Stimulated activated CD4-positive, alpha-beta T cell treated with anti-CD3 and anti-CD28 coated beads, Interleukin-4, amount 100 ng/mL, for 4 hours (primary cell): ENCODE measurements at regions not wholly inside any gene's neighbourhood (a gene's known extent, or its start where the extent isn't known, plus 50 kb on each side); places are given as distances from the start of the nearest gene placed in this dataset.

Source experiments
- DNase-seq, 2 experiments: peaks; one replicate each; pipeline ENCODE4 v3.0.0-alpha.2; 2020

DNA sequence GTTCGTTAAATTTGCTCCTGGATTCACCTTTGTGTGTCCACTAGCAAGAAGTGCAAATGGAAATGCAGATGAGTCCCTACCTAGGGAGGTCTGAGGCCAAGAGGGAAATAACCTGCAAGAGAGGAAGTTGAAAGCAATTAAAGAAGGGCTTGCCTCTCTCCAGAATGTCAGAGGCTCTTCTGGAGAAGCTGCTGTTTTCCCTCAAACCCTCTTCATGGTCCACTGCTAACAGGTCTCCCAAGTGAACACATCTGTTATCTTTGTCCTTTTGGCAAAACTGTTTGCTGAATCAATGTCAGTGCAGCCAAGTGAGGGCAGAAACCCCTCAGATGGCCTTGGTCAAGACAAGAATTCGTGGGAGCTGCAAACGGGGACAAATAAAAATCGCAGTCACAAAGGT is 177.3 kb upstream of the PLXNA2 start:
- no peak for DNase-seq

DNA sequence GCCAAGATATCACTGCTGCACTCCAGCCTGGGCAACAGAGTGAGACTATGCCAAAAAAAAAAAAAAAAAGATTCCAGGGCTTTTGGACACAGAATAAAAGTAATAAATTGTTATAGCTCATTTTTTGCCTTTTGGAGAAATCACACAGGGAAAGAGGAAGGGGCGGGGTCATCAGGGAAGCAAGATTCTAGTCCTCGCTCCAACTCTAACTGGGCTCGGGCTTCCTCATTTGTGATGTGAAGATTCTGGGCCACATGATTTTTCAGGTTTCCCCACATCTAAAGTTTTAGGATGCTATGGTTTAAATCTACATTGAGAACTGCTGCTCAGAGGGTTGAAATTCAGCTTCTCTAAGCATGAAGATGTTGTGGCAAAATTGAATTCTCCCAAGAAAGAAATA is 179.3 kb upstream of the PLXNA2 start:
- no peak for DNase-seq

DNA sequence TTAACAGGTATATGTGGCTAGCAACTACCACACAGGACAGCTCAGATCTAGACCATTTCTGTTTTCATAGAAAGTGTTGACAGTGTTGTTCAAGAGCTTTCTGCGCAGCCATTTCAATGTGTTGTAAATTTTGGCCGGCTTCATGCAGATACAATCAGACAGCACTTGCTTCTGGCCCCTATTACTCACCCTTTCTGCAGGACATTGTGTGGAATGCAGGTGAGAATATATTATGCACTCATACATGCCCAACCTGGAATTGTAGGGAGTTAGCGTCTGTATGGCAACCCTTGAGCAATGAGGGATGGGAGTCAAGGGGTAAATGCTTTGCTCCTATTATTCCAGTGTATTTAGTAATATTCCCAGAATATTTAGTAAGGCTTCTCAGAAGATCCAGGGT is 180.9 kb upstream of the PLXNA2 start:
- DNase-seq, result no peak

DNA sequence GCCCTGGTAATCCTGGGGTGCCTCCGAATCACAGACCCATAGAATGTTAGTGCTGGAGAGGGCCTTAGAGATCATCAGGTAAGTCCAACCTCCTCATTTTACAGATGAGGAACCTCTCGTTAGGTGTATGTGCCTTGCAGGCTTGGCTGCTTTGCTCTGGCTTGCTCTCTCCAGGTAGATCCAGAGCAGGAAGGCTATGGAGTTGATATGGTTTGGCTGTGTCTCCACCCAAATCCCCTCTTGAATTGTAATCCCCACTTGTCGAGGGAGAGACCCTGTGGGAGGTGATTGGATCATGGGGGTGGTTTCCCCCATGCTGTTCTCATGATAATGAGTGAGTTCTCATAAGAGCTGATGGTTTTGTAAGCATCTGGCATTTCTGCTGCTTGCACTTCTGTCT is 186.0 kb upstream of the PLXNA2 start:
- DNase-seq, result no peak

DNA sequence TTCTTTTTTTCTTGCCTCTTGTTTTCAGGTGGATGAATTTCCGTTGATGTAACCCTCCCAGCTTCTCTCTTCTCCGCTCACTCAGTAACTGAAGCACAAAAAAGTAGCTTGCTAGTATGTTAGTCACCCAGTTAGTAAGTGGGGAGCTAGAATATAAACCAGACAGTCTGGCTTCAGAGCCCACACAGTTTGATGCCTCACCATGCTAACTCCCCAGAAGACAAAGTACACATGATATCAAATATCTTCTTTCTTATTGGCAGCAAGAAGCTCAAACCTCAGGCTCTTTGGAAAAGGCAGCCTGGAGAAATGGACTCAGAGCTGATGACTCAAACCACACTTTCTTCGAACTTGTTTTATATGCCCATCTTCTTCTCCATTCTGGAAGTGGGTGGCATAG is 187.5 kb upstream of the PLXNA2 start:
- no peak for DNase-seq

DNA sequence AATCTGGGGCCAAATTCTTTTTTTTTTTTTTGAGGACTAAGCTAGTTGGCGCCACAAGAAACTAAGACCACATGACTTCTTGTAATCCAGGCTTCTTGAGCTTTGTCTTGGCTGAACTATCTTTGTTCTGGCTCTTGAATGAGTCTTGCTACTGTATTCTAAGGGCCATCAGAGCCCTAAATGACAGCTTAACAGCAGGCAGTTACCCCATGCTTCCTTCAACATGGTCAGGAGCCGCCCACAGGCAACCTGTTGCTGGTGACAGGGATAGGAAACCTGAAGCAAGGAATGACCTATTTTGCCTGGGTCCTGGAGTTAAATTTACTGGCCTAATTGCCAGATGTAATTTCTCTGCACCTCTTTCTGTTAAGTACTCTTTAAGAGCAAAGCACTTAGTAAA is 188.2 kb upstream of the PLXNA2 start:
- DNase-seq, result no peak

DNA sequence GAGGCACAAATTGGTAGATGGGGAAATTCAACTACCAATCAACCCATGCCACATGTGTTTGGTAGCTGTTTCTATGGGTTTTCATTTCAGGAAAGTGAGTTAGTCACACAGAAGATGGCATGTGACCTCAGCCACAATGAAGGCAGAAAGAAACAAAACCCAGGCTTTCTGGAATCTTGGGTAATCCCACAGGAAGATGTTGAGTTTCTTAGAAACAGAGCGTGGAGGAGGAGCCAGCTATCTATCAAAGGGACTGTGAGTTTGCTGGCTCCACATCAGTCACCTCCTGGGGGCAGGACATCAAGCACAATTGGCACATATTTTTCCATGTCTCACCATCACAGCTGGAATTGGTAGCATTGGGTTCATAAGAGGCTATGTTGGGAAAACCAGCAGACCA is 188.9 kb upstream of the PLXNA2 start:
- DNase-seq, result no peak

DNA sequence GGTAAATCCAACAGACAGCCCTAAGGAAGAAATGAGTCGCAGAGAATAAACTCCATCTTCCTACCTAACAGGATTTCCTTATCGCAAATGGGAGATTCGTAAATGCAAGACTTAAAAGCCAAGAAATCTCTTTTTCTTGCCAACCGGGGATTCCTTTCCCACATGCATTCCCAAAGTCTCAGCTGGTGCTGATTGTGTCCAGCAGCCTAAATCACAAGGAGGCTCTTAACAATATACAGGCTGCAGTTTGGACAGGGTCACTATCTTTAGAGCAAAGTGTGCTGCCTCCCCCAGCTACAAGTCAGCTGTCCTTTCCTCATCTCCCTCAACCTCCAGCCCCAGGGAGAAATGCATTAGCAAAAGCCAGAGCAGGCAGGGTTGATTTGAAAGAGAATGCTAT is 189.8 kb upstream of the PLXNA2 start:
- DNase-seq, result no peak

DNA sequence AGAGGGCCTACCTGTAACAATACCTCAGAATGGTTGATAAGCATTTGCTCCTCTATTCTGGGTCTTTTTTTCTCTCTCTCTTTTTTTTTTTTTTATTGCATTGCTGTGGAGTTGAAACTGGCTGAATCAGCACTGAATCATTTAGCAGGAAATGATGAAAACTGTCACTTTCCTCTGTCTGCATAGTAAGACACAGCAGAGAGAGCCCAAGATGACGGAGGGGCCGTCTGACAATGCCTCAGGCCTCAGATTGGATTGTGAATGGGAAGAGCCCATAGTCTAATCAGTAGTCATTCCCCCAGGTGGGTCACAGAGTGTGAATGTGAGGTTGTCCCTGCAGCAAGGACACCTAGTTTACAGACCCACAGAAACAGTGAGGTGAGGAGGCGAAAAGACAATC is 193.2 kb upstream of the PLXNA2 start:
- DNase-seq, result no peak

DNA sequence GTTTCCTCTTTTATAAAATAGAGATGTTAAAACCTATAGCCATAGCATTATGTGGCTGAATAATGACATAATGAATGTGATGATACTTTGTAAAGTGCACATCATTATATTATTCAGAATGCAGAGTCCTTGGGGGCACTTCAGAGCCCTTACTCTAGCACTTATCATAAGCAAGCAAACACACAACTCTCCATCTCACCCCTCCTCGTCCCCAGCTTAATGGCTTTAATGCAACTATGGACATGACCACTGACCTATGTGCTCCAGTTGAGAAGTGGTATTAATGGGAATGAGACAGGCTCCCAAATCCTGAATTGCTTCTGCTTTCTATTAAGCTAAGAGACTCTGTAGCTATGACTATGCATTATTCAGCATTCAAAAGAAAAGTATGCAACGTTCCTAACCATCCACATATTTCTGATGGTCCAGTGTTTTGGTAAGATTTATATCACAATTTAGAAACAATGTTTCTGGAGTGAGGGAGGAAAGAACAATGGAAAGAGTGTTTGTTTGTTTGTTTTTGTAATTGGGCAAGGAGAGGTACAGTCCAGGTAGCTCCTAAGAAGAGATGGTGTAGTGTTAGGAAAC is 194.0 kb upstream of the PLXNA2 start:
- no peak for DNase-seq

DNA sequence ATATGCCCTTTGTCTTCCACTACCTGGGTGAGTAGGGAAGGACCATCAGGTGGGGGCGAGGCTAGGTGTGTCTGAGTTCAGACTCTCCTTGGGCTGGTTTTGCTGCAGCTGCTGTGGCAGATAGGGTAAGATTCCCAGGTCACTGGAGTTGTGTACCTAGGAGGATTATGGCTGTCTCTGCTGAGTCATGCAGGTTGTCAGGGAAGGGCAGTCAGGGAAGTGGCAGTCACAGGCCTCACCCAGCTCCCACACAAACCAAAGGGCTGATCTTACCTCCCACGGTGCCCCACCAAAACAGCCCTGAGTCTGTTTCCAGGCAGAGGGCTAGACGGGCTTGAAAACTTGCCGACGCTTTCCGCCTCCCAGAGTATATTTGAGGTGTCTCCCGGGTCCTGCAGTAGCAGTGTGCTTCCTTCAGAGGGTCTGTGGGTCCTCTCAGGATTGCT is 201.6 kb upstream of the PLXNA2 start:
- DNase-seq, result no peak

DNA sequence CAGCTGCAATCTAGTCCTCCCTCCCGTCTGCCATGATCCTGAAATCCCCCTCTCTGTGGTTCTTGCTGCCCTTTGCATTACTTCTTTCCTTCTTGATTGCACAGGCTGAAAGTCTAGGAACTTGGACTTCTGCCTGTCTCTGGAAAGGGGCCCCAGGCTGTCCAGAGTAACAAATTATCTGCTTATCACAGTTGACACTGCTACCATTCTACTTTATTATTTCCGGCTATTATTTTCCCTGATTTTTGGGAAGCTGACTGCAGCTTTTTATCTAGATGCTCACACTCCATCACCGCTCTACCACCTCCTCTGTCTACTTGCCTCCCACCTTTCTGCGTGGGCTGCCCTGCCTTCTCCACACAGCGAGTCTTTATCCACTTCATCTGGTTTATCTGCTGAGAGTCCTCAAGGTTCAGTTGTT is 202.1 kb upstream of the PLXNA2 start:
- DNase-seq, result no peak

DNA sequence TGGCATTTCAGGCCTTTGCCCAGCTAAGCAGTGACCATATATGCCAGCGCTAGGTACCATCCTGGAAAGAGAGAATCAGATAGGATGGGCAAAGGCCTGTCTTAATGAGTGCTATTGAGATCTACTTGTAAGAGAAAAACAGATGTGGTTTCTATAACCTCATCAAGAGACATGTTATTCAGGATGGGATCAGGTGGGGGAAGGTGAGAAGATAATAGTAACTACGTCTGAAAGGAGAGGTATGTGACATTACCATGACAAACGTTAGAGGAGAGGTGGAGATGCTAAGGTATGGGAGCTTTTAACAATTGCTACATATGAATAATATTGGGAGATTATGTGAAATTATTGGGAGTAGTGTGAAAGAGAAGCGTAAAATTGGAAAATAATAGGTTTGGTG is 204.2 kb upstream of the PLXNA2 start:
- DNase-seq, result no peak

DNA sequence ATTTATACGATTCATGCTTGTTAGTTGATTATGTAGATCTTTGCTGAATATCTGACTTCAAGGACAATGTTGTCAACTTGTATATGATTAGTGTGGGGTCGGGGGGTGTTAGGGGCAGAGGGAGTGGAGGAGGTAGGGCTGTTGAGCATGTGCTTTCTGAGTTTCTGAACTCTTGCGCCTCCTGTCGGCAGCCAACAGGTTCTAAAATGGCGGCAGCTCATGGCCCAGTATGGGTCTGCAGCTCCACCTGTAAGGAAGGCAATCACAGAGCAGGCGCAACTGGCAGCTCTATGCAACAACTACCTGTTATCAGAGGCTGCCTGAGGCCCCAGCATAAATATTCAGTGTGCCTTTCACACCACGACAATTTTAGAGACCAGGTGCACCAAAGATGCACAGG is 205.8 kb upstream of the PLXNA2 start:
- DNase-seq, result no peak

DNA sequence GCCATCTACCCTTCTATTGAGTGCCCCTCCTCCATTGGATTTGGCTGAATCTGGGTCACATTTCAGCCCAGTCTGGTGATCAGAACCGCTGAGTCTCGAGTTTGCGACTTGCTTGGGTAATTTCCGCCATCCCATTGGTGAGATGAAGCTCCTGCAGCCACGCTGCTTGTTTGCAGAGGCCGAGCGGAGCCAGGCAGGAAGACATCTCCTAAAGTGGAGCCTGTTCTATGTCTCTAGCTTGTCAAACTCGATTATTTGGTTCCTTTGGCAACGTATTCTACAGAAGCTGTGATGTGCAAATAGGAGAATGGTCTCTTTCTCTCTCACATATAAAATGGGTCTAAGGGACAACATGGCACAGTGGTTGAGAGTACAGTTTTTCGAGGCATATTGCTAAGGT is 206.8 kb upstream of the PLXNA2 start:
- no peak for DNase-seq

DNA sequence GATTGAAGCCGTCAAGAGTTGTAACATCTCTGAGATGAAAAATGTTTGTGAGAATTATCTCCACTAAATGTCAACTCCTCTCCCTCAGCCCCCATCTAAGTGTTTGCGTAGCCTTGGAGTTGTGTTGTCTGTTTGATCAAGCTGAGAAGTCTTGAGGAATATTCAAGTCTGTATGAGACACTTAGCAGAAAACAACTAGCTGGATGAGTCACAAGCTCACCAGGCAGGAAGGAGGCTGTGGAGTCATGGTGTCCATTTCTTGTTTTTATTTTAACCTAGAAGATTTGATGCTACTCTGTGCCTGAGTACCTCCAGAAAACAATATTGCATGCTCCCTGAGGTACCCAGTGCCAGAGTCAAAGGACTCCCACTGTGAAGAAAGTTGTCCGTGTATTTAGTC is 211.6 kb upstream of the PLXNA2 start:
- DNase-seq, result no peak

DNA sequence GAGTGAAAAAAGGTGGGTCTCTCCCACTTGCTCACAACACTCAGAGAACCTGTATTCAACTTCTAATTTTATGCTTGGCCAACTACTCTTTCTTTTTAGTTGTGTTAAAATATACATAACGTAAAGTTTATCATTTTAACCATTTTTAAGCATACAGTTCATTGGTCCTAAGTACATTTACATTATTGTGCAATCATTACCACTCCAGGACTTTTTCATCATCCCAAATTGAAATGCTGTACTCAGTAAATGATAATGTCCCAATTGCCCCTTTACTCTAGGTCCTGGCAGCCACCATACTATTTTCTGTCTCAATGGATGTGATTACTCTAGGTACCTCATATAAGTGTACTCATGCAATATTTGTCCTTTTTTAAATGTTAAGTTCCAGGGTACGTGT is 212.3 kb upstream of the PLXNA2 start:
- DNase-seq, result no peak

DNA sequence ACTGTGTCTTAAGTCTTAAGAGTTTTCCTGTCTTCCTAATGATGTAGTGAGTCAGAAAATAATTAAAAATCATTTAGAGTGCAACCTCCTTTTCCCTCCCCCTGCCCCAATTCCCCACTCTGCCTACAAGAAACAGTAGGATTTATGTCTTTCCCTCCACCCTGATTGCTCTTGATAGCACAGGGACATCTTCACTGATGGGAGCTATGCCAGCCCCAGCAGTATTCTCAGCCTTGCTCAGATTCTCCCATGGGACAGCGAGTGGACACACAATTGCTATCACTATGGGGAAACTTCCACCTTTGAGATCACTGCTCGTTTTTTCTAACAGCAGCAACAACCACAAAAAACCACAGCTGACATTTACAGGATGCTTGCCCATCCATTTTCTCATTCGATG is 216.6 kb upstream of the PLXNA2 start:
- no peak for DNase-seq

DNA sequence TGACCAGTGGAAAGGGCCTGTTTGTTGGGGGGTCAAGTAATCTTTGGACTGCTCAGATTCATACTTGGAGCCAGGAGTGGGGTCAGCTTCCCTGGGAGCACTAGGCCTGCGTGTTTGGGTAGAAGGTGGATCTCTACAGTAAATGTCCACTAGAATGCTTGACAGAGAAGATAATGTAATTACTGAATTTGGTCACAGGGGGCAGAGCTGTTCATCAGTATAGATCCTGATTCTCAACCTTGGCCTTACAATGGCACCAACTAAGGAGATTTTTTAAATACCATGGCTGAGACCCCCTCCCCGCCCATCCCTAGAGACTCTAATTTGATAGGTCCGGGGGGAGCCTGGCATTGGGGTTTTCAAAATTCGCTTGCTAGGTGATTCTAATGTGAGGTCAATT is 217.5 kb upstream of the PLXNA2 start:
- no peak for DNase-seq

DNA sequence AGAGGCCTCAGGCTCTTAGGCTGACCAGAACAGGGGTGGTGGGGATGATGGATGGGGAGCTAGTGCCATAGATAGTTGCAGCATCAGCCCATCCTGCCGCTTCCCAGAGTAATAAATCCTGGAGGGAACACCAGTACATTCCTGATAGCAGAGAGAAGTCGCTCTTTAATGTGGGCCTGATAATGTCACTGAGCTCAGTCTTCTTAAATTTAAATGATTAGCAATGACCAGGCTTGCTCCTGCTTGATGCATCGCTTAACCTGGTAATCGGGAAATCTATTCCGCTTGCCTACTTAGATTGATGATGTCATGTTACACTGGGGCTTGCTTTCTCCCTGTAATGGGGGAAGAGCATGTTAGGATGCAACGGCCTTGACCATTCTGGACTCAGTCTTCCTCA is 218.6 kb upstream of the PLXNA2 start:
- no peak for DNase-seq

DNA sequence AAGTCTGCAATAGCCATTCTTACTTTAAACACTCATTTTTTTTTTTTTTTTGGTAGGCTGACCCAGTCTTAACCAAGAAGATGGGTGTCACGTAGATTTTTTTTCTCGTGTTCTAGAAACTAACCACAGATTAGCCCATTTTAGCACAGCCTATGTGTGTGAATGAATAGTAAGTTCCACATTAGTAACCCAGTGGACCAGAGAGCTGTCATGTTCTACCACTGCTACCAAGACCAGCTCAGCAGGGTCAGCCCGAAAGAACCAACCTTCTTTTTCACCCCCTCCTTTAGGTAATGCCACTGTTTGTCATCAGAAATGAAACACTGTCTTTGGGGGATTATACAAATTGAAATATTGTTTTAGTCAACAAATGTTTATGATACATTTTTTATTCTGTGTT is 221.1 kb upstream of the PLXNA2 start:
- DNase-seq, result no peak

DNA sequence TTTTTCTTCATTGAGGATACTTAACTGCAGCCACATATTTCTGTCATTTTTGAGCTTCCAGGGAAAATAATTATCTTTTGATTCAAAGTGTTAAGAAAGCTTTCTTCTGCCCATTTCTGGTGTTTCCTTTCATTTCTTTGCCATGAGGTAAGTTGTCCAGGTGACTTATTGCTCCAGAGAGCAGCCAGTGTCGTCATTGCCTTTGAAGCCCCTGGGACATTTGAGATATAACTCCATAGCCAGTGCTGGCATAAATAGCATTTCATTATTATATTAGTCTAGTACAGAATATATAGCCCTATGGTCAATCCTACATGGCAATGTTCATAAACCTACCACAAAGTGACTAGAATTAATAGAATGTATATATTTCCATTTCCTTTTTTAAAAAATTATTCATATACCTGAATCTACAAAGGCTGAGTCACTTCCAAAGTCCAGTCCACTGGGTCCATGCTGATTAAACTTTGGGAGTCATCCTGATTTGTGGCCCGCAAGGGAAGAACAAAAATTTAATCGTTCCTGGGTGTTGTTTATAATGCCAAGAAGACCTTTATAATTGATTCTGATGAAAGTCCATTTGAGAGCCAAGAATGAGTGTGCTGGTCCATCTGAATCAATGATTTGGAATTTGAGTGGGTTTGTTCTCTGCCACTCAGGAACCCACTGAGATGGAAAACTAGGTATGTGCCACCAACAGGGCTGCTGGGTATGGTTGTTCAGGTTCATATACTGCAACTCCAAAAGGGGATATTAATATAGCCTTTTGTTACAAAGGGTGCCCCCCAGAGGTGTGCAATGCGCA is 221.8 kb upstream of the PLXNA2 start:
- no peak for DNase-seq

DNA sequence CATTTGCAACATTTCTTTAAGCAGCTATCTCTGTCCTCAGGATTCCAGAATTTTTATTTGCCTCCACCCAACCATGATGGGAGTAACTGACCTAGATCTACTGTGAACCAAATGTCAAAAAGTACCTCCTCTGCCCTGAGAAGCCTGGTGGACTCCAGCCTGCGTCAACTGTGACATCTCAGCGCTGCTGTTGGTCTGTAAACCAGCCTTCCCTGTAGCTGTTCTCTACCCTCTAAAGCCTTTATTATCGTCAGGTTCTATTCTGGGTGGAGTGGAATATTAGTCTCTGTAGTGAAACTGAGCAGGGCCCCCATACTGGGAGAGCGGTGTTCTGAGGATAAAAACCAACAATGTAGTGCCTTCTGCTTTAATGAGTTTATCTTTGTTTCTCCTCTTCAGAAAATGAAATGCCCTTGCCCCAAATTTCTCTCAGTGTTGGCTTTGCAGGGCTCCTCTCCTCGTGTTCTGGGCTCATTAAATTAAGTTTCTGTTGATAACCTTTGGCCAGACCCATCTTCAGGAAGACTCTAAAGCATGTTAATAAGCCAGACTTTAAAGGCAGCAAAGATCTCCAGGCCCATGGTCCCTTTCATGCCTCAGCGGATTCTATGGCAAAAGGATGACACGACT is 223.1 kb upstream of the PLXNA2 start:
- no peak for DNase-seq

DNA sequence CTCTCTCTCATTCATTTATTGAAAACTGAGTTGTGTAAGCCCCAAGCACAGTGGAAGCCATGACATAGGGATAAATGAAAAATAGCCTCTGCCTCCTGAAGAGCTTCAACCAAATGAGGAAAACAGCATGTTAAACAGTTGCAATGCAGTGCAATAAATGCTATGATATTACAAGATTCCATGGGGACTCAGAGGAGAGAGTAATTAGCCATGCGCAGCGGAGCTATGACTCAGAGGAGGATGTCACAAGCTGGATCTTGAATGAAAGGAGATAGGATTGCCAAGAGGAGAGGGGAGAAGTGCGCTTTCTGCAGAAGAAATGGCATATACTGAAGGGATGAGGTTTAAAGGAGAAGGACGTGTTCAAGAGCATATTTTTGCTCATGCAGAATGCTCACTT is 231.3 kb upstream of the PLXNA2 start:
- DNase-seq, result no peak
